ENCODE measurements at regions not wholly inside any gene's neighbourhood (a gene's known extent, or its start where the extent isn't known, plus 50 kb on each side); places are given as distances from the start of the nearest gene placed in this dataset.

DNA sequence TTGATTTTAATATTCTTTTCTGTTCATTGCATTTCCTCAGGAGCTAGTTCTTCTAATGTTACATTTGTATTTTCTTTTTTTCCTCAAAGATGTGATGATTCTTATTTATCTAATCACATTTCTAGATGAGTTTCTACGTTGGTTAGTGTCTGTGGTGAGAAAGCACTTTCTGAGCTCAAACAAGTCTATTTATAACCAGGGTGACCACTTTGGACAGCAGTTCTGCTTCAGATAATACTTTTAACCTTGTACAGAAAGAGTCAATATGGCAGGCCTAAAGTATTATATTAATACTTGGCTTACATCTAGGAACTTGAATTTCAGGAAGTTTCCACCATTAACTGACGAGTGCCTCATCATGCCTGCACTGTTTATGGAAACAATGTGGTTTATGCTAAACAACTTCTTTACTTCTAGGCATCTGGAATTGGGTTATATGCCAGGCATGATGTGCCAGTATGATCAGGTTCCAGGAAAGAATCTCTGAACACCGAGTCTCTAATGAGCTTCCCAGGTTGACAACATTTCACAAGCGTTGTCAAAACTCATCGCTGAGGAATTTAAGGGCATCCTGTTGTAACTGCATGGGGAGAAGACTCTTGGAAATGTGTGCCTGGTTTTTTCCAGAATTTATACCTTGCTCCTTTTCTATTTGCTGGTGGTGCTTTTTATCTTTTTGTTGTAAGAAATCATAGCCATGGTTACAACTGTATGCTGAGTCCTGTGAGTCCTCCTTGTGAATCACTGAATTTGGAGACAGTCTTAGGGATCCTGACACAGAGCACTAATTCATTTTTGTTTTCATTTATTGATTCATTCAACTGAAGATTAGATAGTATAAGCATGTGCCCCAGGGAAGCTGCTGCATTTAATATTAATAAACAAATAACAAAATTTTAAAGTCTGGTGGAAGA, 344.4 kb upstream of the PCDH9 start:
- DNase-seq (ENCODE audit: extremely low read depth, low read depth): no peak
- TF ChIP-seq, protein P1, sequence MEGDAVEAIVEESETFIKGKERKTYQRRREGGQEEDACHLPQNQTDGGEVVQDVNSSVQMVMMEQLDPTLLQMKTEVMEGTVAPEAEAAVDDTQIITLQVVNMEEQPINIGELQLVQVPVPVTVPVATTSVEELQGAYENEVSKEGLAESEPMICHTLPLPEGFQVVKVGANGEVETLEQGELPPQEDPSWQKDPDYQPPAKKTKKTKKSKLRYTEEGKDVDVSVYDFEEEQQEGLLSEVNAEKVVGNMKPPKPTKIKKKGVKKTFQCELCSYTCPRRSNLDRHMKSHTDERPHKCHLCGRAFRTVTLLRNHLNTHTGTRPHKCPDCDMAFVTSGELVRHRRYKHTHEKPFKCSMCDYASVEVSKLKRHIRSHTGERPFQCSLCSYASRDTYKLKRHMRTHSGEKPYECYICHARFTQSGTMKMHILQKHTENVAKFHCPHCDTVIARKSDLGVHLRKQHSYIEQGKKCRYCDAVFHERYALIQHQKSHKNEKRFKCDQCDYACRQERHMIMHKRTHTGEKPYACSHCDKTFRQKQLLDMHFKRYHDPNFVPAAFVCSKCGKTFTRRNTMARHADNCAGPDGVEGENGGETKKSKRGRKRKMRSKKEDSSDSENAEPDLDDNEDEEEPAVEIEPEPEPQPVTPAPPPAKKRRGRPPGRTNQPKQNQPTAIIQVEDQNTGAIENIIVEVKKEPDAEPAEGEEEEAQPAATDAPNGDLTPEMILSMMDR (IDR thresholded peaks at IDR 0.05; ENCODE audit: low read depth, low read length): no peak

DNA sequence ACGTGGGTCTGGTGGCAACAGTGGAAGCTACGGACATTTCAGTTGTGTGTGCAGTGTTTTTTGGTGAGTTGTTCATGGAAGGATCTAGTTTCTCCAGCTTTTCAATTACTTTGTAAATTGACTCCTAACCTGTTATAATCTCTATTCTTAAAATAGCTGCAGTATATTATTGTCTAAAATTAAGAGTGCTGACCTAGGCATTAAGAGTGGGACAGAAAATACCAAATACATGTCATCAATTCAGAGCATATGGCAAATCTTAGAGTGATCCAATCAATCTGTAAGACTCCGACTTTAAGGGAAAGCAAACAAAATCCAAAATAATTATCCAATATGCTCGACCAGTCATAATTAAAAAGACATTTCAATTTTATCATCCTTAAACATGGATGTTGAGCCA, 338.1 kb upstream of the PCDH9 start:
- no peak for DNase-seq (ENCODE audit: extremely low read depth, low read depth)
- TF ChIP-seq, protein P1 (IDR thresholded peaks at IDR 0.05; ENCODE audit: low read depth, low read length): no peak

DNA sequence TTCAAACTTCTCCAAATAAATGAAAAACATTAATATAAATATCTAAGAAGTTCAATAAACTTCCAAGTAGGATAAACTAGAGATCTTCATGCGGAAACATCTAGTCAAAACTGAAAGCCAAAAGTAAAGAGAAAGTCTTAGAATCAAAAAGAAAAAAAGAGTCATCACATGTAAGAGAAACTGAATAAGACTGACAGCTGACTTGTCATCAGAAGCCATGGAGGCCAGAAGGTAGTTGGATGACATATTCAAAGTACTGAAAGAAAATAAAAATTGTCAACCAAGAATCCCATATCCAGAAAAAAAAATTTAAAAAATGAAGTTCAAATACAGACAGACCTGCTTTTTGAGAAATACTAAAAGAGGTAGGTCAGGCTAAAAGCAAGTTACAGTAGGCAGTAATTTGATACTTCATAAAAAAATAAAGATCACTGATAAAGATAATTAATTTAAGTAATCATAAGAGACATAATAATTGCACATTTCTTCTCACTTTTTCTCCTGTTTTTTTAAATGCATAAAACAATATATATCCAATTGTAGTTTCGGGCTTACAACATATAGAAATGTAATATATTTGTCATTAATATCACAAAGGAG, 327.6 kb upstream of the PCDH9 start:
- TF ChIP-seq, protein P1 (IDR thresholded peaks at IDR 0.05; ENCODE audit: low read depth, low read length): no peak
- DNase-seq (ENCODE audit: extremely low read depth, low read depth): no peak

DNA sequence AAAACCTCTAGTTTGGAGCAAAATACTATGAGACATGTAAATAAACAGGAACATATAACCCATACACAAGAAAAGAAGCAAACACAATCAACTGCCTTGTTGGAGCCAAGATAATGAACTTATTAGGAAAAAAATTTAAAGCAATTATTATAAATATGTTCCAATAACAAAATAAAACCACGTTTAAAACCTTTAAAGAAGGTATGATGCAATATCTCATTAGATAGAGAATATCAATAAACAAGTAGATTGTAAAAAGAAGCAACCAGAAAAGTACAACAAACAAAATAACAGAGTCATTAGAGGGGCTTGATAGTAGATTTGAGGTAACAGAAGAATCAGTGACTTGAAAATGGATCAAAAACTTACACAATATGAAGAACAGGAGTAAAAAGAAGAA, 327.0 kb upstream of the PCDH9 start:
- no peak for DNase-seq (ENCODE audit: extremely low read depth, low read depth)
- TF ChIP-seq, protein P1 (IDR thresholded peaks at IDR 0.05; ENCODE audit: low read depth, low read length): no peak

DNA sequence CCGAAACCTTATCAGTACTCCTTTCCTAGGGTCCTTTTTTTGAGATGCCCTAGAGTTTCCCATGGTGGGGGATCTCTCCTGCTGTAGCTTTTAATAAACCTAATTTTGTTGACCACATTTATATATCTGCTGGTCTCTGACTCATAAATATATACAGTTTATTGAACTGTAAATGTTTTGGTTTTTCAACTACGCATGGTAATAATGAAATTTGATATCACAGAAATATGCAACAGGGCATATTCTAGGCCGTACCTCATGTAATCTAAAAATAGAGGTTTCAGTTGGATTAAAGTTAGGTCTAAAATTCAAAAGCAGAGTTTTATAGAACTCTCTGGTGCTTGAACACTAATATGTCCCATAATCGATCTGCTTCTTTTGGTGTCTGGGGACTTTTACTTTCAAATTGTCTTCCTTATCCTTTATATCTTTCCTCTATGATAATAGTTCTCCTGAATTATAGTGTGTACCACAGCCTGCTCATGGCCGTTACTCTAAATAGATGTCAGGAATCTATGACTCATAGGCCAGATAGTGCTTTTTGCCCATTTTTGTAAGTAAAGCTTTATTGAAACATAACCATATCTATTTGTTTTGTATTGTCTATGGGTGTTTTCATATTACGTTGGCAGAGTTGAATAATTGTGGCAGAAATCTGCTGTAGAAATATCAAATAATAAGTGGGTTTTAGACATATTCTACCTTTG, 324.8 kb upstream of the PCDH9 start:
- DNase-seq (ENCODE audit: extremely low read depth, low read depth): no peak
- TF ChIP-seq, protein P1 (IDR thresholded peaks at IDR 0.05; ENCODE audit: low read depth, low read length): no peak

DNA sequence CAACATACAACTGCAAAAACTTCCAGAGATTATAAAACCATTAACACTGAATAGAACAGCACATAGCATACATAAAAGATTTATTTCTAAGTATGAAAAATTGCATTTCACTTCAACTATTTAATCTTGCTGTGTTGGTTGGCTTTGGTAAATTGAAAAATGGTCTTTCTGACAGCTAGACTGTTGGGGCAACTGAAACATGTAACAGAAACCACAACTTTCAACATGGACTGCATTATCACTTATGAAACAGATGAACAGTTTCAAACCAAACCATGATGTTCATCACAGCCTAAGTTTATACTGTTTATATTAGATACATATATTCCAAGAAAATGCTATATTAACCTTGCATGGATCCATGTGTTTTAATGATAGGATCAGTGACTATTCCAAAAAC, 324.1 kb upstream of the PCDH9 start:
- DNase-seq (ENCODE audit: extremely low read depth, low read depth): no peak
- TF ChIP-seq, protein P1 (IDR thresholded peaks at IDR 0.05; ENCODE audit: low read depth, low read length): no peak

DNA sequence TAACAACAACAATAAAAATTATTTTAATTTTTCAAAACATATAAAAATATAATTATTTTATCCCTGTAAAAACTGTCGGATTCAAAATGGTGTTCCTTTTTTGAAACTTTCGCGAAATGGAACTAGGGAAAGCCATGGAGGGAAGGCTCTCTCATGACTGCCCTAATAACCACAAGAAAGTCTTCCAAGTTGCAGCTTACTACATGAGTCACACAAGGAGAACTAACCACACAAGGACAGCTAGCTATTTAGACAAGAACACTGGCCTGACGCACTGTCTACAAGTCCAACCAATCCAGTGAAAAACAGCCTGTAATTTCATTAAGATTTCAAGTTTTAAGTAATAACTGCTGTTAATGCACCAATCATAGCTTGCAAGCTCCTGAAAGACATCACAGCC, 319.2 kb upstream of the PCDH9 start:
- no peak for DNase-seq (ENCODE audit: extremely low read depth, low read depth)
- TF ChIP-seq, protein P1 (IDR thresholded peaks at IDR 0.05; ENCODE audit: low read depth, low read length): no peak
